OCI-LY7 (cell line): ENCODE measurements at regions not wholly inside any gene's neighbourhood (a gene's known extent, or its start where the extent isn't known, plus 50 kb on each side); places are given as distances from the start of the nearest gene placed in this dataset.
"Not testable (repeated sequence)": the region's sequence is repeated elsewhere in the genome, so short reads cannot be mapped to it uniquely, and the experiment has no call there.

Experiments
- EZH2phosphoT487 ChIP-seq: fragments of 200-600 bp; sonication (generic); IDR thresholded peaks from 2 replicates; pipeline ENCODE4 v1.6.1; 2018; ENCODE audit warnings: low read depth, borderline replicate concordance, mild to moderate bottlenecking, mixed run types, antibody characterized with exemption, low read length, moderate library complexity, mixed read lengths
- TF ChIP-seq, protein P1 (sequence below): fragments of 200-600 bp; sonication (generic); conservative IDR thresholded peaks from 2 replicates; pipeline ENCODE4 v1.5.1; 2014; ENCODE audit warnings: mild to moderate bottlenecking, antibody characterized with exemption, low read length, moderate library complexity, mixed read lengths

DNA sequence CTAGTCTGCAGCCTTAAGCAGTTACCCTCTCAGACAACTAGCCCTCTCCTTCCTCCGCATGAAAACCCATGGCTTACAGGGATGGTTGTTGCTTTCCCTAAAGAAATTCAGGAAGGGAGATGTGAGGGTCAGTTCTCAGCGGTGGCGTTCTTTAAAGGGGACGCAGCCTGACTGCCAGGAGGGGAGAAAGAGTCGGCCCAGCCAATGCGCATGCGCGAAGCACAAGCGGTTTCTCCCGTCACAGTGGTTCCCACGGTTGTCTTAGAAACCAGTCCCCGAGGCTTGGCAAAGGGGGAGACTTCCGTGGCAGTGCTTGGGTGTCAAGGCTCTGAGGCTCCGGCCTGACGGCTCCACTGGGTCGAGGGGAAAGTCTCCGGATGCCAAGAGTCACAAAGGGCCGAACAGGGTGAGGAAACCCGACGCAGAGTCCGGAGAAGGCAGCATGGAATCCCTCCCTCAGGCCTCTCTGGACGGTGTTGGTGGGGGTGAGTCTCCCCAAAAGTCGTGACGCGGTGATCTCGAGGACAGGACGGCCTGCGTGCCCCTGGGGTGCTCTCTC is 140.8 kb upstream of the ANKRD20A1 start:
- TF ChIP-seq, protein P1, sequence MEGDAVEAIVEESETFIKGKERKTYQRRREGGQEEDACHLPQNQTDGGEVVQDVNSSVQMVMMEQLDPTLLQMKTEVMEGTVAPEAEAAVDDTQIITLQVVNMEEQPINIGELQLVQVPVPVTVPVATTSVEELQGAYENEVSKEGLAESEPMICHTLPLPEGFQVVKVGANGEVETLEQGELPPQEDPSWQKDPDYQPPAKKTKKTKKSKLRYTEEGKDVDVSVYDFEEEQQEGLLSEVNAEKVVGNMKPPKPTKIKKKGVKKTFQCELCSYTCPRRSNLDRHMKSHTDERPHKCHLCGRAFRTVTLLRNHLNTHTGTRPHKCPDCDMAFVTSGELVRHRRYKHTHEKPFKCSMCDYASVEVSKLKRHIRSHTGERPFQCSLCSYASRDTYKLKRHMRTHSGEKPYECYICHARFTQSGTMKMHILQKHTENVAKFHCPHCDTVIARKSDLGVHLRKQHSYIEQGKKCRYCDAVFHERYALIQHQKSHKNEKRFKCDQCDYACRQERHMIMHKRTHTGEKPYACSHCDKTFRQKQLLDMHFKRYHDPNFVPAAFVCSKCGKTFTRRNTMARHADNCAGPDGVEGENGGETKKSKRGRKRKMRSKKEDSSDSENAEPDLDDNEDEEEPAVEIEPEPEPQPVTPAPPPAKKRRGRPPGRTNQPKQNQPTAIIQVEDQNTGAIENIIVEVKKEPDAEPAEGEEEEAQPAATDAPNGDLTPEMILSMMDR = not testable (repeated sequence)
- TF ChIP-seq EZH2phosphoT487 = not testable (repeated sequence)
